HPDE6-E6E7 (cell line): ENCODE measurements at regions not wholly inside any gene's neighbourhood (a gene's known extent, or its start where the extent isn't known, plus 50 kb on each side); places are given as distances from the start of the nearest gene placed in this dataset.

Source experiments
- DNase-seq: peaks from one replicate; pipeline ENCODE4 v3.0.0; 2011; ENCODE audit warnings: missing footprints; ENCODE audit errors: extremely low spot score

DNA sequence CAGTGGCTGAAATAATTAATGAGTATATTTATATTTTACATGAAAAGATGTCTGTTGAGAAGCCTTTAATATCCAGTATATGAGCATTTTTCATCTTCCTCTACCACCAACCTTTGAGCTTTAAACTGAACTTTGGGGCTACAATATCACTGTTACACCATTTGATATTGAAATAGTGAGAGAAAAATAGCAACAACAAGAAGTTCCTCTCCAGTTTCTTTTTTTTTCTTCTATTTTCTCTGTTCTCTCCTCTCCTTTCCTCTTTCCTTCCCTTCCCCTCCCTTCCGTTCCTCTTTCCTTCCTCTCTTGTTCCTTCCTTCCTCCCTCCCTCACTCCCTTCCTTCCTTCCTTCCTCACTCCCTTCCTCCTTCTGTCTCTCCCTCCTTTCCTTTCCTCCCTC lies 1591.4 kb downstream of the PLA2G4A start:
- DNase-seq = no peak

DNA sequence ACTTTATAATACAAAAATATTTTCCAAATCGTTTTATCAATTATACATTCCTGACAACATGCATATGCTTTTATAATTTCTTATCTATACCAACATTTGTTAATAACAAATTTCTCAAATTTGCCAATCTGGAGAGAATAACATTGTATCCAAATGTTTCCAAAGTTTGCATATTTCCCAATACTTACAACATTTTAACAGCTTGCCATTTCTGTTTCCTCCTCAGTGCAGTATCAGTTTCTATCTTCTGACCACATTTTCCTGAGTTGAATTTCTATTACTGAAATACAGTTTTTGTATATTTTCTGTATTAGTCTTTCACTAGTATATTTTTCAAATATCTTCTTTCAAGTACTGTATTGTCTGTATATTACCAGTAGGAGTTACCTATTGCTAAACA lies 1594.3 kb downstream of the PLA2G4A start:
- no peak for DNase-seq

DNA sequence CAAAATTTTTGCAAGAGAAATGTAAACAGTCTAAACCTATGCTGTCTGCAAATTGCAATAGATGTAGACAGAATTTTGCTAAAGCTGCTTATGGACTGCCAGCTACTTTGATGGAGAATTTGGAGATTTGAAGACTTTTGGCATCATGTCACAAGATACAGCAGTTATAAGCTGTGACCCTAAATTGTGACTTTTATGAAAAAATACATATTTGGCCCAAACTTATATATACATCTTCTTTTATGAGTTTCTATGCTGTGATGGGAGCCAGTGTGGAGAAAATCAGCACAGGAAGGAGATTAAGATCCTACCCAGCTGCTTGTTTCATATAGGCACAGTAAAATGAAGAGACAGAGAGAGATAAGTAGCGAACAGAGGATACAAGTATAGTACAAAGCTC lies 1595.4 kb downstream of the PLA2G4A start:
- DNase-seq = no peak

DNA sequence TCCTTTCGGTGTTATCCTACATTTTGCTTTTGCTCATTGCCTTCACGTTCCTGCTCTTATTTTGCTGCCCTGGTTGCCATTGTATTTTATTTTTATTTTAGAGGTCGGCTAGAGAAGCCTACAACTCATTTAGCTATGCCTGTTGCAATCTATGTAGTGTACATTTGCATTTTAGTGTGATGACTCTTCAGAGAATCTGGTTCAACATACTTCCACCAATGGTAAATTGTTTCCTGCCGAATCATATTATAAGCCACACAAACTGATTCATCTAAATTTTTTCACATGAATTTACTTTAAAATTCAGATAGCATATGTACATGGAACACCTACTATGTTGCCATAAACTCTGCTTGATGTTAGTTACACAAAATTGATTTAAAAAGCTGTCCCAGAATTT lies 1596.9 kb downstream of the PLA2G4A start:
- DNase-seq = peak; percentile 2

DNA sequence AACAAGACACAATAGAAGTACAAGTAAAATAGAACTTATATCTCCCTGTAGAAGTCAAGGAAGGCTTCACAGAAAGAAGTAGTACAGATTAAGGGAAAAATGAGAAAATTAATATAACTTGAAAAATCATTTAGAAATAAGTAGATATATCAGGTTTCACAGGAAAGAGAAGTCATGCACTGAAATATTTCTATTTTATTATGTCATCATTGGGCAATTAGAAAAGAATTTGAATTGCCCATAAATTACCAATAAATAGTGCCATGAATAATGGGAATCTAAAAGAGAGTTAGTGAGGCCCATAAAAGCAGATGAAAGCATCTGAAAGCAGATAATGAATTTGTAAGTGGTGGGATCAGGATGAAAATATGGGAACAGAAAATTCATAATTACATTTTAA lies 1597.8 kb downstream of the PLA2G4A start:
- DNase-seq = no peak

DNA sequence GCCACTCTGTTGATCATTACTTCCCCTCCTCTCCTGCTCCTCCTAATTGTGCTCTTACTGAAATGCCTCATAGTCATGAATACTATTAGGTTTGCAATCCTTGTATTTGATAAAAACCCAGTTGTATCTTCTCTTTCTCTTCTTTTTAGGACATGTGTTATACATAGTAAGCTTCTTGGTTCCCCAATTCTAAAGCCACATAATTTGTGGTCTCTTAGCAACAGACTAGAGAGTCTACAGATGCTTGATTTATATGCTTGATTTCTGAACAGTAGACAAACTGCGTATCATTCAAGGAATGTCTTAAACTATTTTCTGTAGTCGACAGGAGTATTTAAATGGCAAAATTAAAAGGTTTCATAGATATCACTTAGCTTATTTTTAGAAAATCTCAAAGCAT lies 1598.9 kb downstream of the PLA2G4A start:
- no peak for DNase-seq

DNA sequence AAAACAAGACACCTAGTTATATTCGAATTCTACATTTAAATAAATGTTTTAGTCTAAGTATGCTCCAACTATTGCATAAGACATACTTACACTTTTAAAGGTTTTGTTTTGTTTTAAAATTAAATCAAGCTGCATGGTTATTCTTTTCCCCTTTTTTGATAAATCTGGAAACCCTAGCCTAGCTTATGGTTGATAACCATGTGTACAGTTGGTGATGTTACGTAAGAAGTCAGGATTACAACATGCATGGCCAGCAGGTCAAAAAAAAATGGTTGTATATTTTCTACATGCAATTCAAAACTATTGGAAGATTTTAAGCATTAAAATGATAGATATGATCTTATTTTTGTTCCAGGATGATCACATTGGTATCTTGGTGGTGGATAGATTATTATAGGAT lies 1600.6 kb downstream of the PLA2G4A start:
- DNase-seq = no peak

DNA sequence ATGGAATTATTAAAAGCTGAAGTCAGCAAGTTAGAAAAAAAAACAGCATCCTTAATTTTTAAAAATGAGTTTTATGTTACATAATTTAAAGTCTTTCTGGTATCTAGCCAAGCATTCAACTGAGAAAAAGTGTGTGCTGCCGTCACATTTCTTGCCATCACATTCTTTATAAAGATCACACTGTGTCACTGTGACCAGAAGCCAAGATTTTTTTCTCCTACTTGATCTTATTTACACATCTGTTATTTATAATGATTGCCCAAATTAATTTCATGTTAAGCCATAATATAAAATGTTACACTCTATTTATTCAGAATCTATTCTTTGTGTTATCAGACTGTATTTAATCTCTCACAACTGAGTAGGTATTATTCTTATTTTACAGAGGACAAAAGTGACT lies 1603.7 kb downstream of the PLA2G4A start:
- no peak for DNase-seq

DNA sequence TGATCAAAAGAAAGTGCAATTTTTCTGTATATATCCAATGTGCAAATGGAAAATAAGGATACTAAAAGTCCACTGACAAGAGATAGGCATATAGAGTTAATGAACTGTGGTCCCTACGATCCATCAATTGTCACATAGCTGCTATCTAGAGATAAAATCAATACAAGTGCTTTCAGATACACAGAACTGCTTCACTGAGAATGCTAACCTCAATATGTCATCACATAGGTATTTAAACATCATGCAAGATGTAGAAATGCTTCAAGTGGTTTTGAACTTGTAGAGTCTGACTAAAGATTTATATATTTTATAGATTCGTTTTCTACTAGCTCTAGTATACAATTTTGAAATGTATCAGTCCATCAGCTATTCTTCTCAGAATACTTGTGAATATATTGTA lies 1604.7 kb downstream of the PLA2G4A start:
- no peak for DNase-seq

DNA sequence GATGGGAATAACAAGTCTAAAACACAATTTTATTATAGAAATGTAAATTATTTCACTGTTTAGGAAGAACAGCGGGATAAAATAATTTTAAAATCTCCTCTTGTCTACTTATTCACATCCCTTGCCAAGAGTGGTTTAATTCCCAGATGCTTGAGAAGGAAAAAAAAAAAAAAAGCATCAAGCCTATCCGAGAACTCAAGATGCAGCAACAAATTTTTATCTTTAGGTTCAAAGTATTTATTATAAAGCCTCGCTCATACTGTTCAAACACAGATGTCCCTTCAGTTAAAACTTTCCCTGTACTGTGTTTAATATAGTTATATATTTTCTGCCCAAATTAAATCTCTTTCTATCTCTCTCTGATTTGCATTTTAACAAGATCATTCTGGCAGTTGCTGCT lies 1615.8 kb downstream of the PLA2G4A start:
- DNase-seq = no peak

DNA sequence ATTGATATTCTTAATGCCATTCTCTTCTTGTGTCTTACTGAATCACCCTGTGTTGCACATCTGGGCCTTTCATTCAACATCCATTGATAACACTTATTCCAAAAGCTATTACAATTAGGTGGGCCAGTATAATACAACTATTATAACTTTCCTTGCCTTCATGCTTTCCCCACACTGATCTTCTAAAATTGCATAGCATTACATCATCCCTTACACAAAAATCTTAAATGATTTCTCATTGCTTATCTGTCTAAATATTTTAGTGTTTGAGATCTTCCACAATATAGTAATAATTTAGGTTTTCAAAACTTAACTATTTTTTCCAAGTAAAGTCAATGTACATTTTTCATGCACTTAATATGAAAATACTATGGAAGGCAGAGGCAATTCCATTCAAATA lies 1634.1 kb downstream of the PLA2G4A start:
- DNase-seq = no peak

DNA sequence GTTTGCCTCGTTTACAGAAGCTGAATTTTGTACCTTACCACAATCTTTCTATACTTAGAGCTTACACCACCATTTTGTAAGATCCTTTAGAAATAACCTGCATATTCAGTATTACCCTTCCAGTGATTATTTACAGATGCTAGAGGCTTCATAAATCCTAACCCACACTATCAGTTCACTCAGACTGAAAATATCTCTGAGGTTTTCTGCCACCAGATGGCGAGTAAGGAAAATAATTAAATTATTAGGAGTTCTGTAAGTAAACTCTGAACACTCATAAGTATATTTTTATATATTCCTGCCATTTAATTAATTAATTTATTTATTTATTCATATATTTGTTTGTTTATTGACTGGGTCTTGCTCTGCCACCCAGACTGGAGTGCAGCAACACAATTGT lies 1635.2 kb downstream of the PLA2G4A start:
- no peak for DNase-seq

DNA sequence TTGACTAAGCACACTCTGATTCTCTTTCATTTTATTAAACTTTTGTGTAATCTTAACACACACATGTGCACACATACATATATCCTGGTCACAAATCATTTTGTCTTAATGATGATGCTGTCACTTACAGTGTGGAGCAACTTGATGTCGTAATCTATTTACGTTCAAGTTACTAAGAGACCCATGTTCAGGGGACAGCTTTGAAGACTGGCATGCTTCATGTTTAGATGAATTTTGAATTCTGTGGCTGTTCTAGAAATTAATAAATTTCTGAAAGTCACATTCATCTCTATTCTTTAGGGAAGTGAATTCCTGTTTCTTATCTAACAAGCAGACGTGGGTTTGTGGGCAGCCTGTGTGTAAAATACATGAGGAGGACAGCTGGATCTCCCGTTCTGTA lies 1637.8 kb downstream of the PLA2G4A start:
- DNase-seq = no peak

DNA sequence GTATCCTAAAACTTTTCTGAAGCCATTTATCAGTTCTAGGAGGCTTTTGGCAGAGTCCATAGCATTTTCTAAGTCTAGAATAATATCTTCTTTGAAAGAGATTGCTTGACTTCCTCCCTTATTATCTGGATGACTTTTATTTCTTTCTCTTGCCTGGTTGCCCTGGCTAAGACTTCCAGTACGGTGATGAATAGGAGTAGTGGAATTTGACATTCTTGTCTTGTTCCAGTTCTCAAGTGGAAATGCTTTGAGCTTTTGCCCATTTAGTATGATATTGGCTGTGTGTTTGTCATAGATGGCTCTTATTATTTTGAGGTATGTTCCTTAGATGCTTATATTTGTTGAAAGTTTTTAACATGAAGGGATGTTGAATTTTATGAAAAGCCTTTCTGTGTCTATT lies 1647.9 kb downstream of the PLA2G4A start:
- DNase-seq = no peak

DNA sequence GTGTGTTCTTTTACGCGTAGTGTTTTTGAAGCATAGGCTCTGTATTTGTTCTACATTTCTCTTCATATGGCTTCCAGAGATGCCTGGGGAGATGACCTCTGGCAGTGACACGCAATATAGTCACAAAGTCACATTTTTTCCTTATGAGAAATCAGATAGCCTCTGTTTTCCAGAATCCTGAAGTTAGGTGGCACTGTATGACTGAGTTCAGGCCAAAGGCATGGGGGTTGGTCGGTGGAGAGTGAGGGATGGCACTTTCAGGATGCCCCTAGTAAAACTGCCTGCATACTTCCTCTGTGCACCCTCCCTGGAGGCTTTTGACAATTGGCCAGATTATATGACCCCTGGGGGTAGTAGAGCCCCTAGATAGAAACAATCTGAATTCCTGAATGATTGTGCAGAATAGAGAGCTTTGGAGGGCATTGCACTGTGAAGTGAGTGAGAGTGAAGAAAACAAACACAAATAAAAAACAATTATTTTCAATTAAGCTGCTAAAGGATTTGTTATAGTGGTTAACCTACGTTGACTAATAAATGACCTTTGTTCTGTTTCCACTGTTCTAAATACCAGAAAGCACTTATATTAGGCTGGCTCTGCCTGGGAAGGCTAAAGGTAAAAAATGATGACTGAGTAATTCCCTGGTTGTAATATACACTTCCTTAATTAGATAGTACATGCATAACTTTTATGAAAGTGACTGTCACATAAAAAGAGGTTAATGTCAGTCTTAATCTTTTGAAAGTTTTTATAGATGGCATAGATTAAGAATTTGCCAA lies 1660.8 kb downstream of the PLA2G4A start:
- DNase-seq = no peak

DNA sequence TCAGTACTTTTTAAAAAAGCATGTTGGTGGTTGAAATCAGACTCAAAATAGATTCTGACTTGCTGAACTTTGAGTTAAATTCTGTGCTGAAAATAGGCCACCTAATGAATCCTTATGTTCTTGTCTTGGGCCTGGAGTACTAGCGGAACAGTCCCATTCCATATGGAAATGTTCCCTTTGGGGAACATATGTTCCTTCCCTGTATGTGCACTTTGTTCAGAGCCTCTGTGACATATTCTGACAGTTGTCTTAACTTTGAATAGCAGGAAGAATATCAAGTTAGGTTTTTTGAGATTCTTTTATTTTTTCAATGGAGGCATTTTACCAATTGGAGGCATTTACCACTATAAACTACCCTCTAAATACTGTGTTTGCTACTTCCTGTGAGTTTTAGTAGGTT lies 1667.8 kb downstream of the PLA2G4A start:
- no peak for DNase-seq

DNA sequence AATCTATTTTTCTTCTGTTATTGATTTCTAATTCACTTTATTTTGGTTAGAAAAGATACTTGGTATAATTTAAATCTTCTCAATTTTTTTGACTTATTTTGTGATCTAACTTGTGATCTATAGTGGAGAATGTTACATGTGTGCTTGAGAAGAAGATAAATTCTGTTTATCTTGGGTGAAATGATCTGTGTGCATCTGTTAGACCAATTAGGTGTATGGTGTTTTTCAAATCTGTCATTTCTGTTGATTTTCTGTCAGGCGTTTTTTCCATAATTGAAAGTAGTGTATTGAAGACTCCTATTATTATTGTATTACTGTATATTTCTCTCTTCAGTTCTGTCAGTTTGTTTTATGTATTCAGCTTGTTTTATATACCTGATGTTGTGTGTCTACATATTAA lies 1668.3 kb downstream of the PLA2G4A start:
- no peak for DNase-seq

DNA sequence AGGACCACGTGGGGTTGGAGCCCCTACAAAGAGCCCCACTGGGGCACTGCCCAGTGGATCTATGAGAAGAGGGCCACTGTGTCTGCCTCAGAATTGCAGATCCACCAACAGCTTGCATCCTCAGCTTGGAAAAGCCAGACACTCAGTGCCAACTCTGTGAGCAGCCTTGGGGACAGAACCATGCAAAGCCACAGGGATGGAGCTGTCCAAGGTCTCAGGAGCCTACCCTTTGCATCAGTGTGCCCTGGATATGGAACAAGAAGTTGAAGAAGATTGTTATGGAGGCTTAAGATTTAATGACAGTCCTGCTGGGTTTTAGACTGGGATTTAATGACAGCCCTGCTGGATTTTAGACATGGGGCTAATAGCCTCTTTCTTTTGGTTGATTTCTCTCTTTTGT lies 1670.9 kb downstream of the PLA2G4A start:
- no peak for DNase-seq

DNA sequence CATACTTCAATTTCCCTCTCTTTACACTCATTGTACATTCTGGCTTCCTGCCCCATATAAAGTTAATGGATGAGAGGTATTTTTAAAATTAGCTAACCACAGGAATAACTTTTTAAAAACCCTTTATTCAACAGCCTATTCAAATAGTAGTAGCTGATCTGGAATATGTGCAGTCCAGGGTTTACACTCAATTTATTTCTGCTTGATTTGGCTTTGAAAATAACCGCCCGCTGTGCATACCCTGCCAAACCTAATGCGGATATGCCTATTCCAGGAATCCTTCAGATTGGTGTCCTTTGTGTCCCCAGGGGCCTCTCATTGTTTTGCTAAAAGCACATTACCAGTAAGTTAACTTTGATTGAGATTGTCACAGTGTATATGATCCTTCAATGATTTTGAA lies 1686.2 kb downstream of the PLA2G4A start:
- no peak for DNase-seq

DNA sequence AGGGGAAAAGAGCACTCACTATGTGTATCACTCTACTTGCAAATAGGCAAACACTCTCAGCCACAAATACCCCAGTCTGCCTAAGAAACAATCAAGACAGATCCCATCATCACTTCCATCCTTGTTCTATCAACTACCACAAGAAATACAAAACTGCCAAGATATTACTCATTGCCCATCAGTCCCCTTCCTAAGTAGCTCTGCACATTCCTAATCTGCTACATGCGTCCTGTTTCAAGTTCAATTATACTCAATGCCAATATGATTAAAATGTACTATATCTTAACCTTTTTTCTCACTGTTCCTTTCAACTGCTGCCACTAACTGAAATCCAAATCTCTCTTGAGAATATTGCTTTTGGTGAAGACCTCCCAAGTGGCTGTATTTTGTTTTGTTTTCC lies 1688.4 kb downstream of the PLA2G4A start:
- DNase-seq = no peak

DNA sequence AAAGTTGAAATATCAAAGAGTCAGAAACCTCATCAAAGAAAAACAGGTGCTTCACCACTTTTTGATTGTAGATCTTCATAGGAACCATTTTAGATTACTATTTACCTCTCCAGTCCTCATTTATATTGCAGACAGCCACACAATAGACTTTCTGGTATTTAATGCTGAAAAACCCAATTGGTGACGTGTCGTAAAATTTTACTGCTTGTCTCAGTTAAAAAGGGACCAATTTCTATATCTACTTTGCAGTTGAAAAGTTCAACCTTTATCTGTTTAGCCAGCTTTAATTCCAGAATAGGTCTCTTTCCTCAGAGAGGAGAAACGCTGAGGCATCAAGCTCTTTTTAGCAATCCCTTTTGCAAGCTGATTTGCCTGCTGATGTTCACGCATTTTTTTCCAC lies 1722.4 kb downstream of the PLA2G4A start:
- no peak for DNase-seq

DNA sequence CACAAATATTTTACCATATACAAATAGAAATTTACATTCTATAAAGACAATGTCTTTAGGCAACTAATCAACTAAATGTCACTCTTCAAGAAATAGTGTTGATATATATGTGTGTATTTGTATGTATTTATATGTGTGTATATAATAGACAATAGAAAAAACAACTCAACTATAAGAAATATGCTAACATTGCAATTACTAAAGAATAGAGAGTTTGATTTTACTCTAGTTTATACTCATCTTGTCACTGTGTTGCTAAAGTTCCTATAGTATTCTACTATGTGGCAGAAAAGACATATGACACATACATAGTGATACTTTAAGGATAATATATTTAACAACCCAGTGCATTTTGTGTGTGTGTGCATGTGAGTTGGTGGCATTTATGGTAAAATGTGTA lies 1728.3 kb downstream of the PLA2G4A start:
- DNase-seq = no peak

DNA sequence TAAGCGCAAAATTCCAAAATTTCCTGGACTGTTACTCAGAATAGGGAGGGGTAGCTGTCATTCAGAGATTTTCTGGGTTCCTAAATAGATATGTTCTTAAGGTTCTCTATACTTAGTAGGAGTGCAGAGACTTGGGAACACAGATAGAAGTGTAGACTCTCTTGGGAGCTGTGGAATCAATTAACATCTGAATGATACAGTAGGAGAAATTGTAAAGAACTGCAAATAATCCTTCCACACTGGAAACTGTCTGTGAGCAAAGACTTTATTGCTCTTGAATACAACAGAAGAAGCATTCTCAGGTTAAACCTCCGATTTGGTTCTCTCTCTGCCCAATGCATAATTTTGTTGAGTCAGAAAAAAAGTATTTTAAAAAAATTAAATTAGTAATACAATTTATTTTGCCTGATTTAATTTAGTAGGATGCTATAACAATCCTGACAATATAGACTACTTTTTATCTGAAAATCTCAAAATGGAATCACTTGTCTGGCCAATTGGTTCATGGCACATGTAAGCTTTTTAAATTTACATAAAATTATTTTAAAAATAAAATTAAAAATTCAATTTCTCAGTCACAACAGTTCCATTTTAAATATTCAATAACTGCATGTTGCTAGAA lies 1754.3 kb downstream of the PLA2G4A start:
- no peak for DNase-seq

DNA sequence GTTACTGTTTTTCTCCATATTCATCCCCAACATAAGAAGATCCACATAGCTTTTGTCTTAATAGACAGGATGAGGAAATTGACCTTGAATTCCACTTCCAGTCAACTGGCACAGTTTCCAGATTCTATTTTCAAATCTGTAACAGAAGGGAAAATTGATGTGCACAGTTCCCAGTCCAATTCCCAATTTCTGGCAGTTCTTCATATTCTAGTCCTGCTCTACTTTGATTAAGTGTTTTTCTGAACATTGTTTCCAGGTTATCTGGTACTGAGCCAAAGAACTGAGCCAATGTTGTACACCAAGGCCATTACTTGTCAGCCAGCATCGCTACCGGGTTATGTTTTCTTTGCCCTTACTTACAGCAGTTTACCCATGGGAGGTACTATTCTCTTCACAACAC lies 1755.4 kb downstream of the PLA2G4A start:
- DNase-seq = no peak
